Trophoblast cell (in vitro differentiated cells and primary cell): ENCODE measurements at regions not wholly inside any gene's neighbourhood (a gene's known extent, or its start where the extent isn't known, plus 50 kb on each side); places are given as distances from the start of the nearest gene placed in this dataset.

ENCODE experiments used
- DNase-seq, 2 donors: peaks; one replicate each; pipeline ENCODE4 v3.0.0-alpha.2; 2016
- H2AFZ ChIP-seq: 2 replicates; pipeline ENCODE4 v1.6.1; 2013; ENCODE audit warnings: low read length, moderate library complexity, mild to moderate bottlenecking; ENCODE audit not compliant: insufficient read depth, poor library complexity
- H2AK5ac ChIP-seq: 2 replicates; pipeline ENCODE4 v1.6.1; 2013; ENCODE audit warnings: mild to moderate bottlenecking, low read length
- H2BK120ac ChIP-seq: 2 replicates; pipeline ENCODE4 v1.6.1; 2013; ENCODE audit warnings: low read length, mild to moderate bottlenecking, moderate library complexity; ENCODE audit not compliant: insufficient read depth, poor library complexity
- H2BK12ac ChIP-seq: 2 replicates; pipeline ENCODE4 v1.6.1; 2013; ENCODE audit warnings: mild to moderate bottlenecking, low read length, moderate library complexity
- H2BK5ac ChIP-seq: 2 replicates; pipeline ENCODE4 v1.6.1; 2013; ENCODE audit warnings: low read length, low read depth, moderate library complexity, mild to moderate bottlenecking; ENCODE audit not compliant: poor library complexity
- H3K14ac ChIP-seq: 2 replicates; pipeline ENCODE4 v1.6.1; 2013; ENCODE audit warnings: mild to moderate bottlenecking, low read length
- H3K18ac ChIP-seq: 2 replicates; pipeline ENCODE4 v1.6.1; 2013; ENCODE audit warnings: mild to moderate bottlenecking, low read length
- H3K23ac ChIP-seq: 2 replicates; pipeline ENCODE4 v1.6.1; 2013; ENCODE audit warnings: low read length
- H3K27ac ChIP-seq: 2 replicates; pipeline ENCODE4 v1.5.1; 2013; ENCODE audit warnings: low read depth, mild to moderate bottlenecking, inconsistent platforms, low read length, moderate library complexity
- H3K27me3 ChIP-seq: 2 replicates; pipeline ENCODE4 v1.6.1; 2013; ENCODE audit warnings: inconsistent platforms, mild to moderate bottlenecking, low read length, moderate library complexity; ENCODE audit not compliant: insufficient read depth
- H3K36me3 ChIP-seq, 2 experiments: 1 replicate in 1 of 2; 2 replicates in 1 of 2; pipeline ENCODE4 v1.6.1; 2013; ENCODE audit warnings: low read length in 2 of 2, mild to moderate bottlenecking in 2 of 2, moderate library complexity in 1 of 2; ENCODE audit not compliant: insufficient read depth in 2 of 2, control insufficient read depth in 1 of 2
- H3K4ac ChIP-seq: 2 replicates; pipeline ENCODE4 v1.6.1; 2013; ENCODE audit warnings: low read depth, mild to moderate bottlenecking, low read length, moderate library complexity
- H3K4me1 ChIP-seq, 2 experiments: 1 replicate in 1 of 2; 2 replicates in 1 of 2; pipeline ENCODE4 v1.6.1; 2013; ENCODE audit warnings: low read length in 2 of 2, mild to moderate bottlenecking in 2 of 2, moderate library complexity in 1 of 2; ENCODE audit not compliant: insufficient read depth in 2 of 2, control insufficient read depth in 1 of 2
- H3K4me2 ChIP-seq: 2 replicates; pipeline ENCODE4 v1.6.1; 2013; ENCODE audit warnings: inconsistent platforms, mild to moderate bottlenecking, low read length, moderate library complexity
- H3K4me3 ChIP-seq: 2 replicates; pipeline ENCODE4 v1.5.1; 2013; ENCODE audit warnings: mild to moderate bottlenecking, low read depth, low read length, inconsistent platforms
- H3K79me1 ChIP-seq: one replicate; pipeline ENCODE4 v1.6.1; 2013; ENCODE audit warnings: low read length
- H3K79me2 ChIP-seq: 2 replicates; pipeline ENCODE4 v1.6.1; 2013; ENCODE audit warnings: low read length, mild to moderate bottlenecking; ENCODE audit not compliant: control insufficient read depth, insufficient read depth, poor library complexity
- H3K9ac ChIP-seq: 2 replicates; pipeline ENCODE4 v1.6.1; 2013; ENCODE audit warnings: mild to moderate bottlenecking, low read length
- H3K9me3 ChIP-seq: 2 replicates; pipeline ENCODE4 v1.6.1; 2013; ENCODE audit warnings: low read depth, mild to moderate bottlenecking, control low read depth, inconsistent platforms, low read length; ENCODE audit not compliant: insufficient read depth
- H4K12ac ChIP-seq: 2 replicates; pipeline ENCODE4 v1.6.1; 2013; ENCODE audit warnings: low read depth, mild to moderate bottlenecking, low read length, moderate library complexity
- H4K8ac ChIP-seq: 2 replicates; pipeline ENCODE4 v1.6.1; 2013; ENCODE audit warnings: low read depth, mild to moderate bottlenecking, low read length, moderate library complexity
- H4K91ac ChIP-seq: one replicate; pipeline ENCODE4 v1.6.1; 2013; ENCODE audit warnings: low read depth, mild to moderate bottlenecking, low read length, moderate library complexity
- WGBS: extraction: QIAGEN DNeasy Blood & Tissue Kit; methylation state at CpG from one replicate; pipeline ENCODE4 v1.1.7; 2013; ENCODE audit warnings: missing lambda C conversion rate; ENCODE audit not compliant: insufficient read length, insufficient coverage; ENCODE audit errors: extremely low coverage; 5-methylcytosine and 5-hydroxymethylcytosine counted together

DNA sequence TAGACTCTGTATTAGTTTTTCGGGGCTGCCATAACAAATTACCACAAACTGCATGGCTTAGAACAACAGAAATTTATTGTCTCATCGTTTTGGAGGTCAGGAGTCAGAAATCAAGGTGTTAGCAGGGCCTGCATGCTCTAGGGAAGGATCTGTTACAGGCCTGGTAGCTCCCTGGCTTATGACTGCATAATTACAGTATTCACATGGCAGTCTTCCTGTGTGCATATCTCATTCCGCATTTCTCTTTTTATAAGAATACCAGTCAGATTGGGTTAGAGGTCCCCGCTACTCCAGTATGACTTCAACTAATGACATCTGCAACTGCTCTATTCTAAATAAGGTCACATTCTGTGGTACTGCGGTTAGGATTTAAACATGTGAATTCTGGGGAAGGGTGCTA lies 59.3 kb upstream of the SLC2A12 start:
- Histone ChIP-seq H4K12ac (no peak overlapping the region), H2BK12ac (no peak overlapping the region), H3K4me1 (no peaks in the 10 kb centered on the region), H3K27ac (no peak overlapping the region), H3K4ac (no peak overlapping the region), H3K18ac (no peak overlapping the region), H3K9me3 (no peaks in the 10 kb centered on the region), H3K79me2 (no peaks in the 10 kb centered on the region), H3K79me1 (no peaks in the 10 kb centered on the region), H2AFZ (no peak overlapping the region), H3K14ac (no peak overlapping the region), H3K23ac (no peak overlapping the region), H3K4me3 (no peak overlapping the region), H4K91ac (no peak overlapping the region), H2BK5ac (no peak overlapping the region), H3K36me3 (no peaks in the 10 kb centered on the region), H3K4me2 (no peak overlapping the region), H2BK120ac (no peak overlapping the region), H3K9ac (no peak overlapping the region), H3K27me3 (no peaks in the 10 kb centered on the region), H2AK5ac (no peak overlapping the region), H4K8ac (no peak overlapping the region)
- no CpG with 5 or more reads among the region's 5 CpGs for WGBS
- DNase-seq = no peak

DNA sequence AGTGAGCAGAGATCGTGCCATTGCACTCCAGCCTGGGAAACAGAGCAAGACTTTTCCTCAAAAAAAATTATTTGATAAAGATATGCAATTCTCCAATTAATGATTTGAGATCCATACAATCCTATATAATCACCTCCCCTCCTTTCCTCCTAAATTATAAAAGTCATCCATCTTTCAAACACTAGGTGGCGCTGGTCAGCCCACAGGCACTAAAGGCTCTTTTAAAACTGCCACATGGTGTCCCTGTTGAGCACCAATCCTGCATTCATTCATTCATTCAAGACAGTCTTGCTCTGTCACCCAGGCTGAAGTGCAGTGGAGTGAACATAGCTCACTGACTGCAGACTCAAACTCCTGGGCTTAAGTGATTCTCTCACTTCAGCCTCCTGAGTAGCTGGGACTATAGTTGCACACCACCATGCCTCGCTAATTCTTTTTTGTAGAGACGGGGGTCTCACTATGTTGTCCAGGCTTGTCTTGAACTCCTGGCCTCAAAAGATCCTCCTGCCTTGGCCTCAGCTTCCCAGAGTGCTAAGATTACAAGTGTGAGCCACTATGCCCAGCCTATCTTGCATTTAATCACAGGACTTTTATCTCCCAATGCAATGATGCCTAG lies 58.7 kb upstream of the SLC2A12 start:
- no CpG with 5 or more reads among the region's 4 CpGs for WGBS
- H2BK12ac ChIP-seq = no peak overlapping the region
- no peak overlapping the region for H2AFZ ChIP-seq
- no peaks in the 10 kb centered on the region for H3K4me1 ChIP-seq
- H3K9ac ChIP-seq = no peak overlapping the region
- no peak overlapping the region for H3K14ac ChIP-seq
- DNase-seq = peak; percentile 17 to 86
- H2BK120ac ChIP-seq = no peak overlapping the region
- H3K79me2 ChIP-seq = no peaks in the 10 kb centered on the region
- no peak overlapping the region for H3K27ac ChIP-seq
- no peak overlapping the region for H3K4ac ChIP-seq
- H3K4me2 ChIP-seq = no peak overlapping the region
- no peak overlapping the region for H4K8ac ChIP-seq
- no peak overlapping the region for H4K12ac ChIP-seq
- no peaks in the 10 kb centered on the region for H3K27me3 ChIP-seq
- H3K9me3 ChIP-seq = no peaks in the 10 kb centered on the region
- H2AK5ac ChIP-seq = no peak overlapping the region
- H3K36me3 ChIP-seq = no peaks in the 10 kb centered on the region
- no peak overlapping the region for H3K4me3 ChIP-seq
- H4K91ac ChIP-seq = no peak overlapping the region
- no peak overlapping the region for H3K18ac ChIP-seq
- no peak overlapping the region for H3K23ac ChIP-seq
- H2BK5ac ChIP-seq = no peak overlapping the region
- H3K79me1 ChIP-seq = no peaks in the 10 kb centered on the region

DNA sequence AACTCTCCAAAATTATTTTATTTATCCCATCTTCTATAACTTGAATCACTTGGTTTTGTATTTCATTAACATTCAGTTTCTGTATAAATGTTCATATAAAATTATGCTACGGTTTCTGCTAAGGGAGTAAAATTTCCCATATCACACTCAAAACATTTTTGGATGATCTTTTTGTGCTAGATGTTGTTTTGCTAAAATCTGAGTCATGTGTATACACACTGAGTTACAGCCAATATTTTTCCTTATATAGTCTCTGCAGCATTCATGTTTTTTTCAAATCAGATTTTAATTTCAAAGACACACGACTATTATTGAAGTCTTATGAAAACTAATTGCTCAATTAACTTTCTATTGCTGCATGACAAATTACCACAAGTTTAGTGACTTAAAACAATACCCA lies 54.3 kb upstream of the SLC2A12 start:
- Histone ChIP-seq H3K4me1 (no peaks in the 10 kb centered on the region), H3K18ac (no peak overlapping the region), H2BK5ac (no peak overlapping the region), H3K23ac (no peak overlapping the region), H3K4ac (no peak overlapping the region), H3K4me2 (no peak overlapping the region), H3K36me3 (no peaks in the 10 kb centered on the region), H2AK5ac (no peak overlapping the region), H3K14ac (no peak overlapping the region), H3K9ac (no peak overlapping the region), H3K79me2 (no peaks in the 10 kb centered on the region), H3K79me1 (no peaks in the 10 kb centered on the region), H3K9me3 (no peaks in the 10 kb centered on the region), H3K4me3 (no peak overlapping the region), H2BK12ac (no peak overlapping the region), H4K8ac (no peak overlapping the region), H4K91ac (no peak overlapping the region), H4K12ac (no peak overlapping the region), H2BK120ac (no peak overlapping the region), H3K27me3 (no peaks in the 10 kb centered on the region), H3K27ac (no peak overlapping the region), H2AFZ (no peak overlapping the region)
- no peak for DNase-seq
- WGBS = no CpG with 5 or more reads among the region's 2 CpGs

DNA sequence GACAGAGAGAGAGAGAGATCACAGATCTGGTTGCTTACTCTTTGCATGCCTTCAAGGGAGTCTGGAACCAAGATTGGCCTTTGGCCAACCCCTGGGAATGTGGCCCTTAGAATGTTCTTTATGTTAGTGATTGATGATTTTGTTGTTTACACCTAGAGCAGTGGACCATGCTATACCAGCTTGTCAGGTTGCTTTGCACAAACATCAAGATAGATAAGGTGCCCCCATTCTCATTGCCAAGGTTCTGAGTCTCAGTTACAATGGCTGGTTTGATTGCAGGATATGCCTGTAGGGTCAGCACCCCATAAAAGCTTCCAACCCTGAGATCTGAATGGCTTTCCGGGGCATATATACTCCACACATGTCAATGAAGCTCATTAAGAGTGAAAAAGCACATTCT lies 53.5 kb upstream of the SLC2A12 start:
- H3K14ac ChIP-seq = no peak overlapping the region
- no peak overlapping the region for H4K91ac ChIP-seq
- no peaks in the 10 kb centered on the region for H3K27me3 ChIP-seq
- H3K4me2 ChIP-seq = no peak overlapping the region
- no peak overlapping the region for H3K4me3 ChIP-seq
- H2AFZ ChIP-seq = no peak overlapping the region
- H3K23ac ChIP-seq = no peak overlapping the region
- H3K9me3 ChIP-seq = no peaks in the 10 kb centered on the region
- no peak overlapping the region for H2AK5ac ChIP-seq
- H3K79me2 ChIP-seq = no peaks in the 10 kb centered on the region
- no peaks in the 10 kb centered on the region for H3K79me1 ChIP-seq
- no peak overlapping the region for H2BK5ac ChIP-seq
- H4K8ac ChIP-seq = no peak overlapping the region
- no peak overlapping the region for H3K4ac ChIP-seq
- H3K9ac ChIP-seq = no peak overlapping the region
- H4K12ac ChIP-seq = no peak overlapping the region
- H3K36me3 ChIP-seq = no peaks in the 10 kb centered on the region
- H3K18ac ChIP-seq = no peak overlapping the region
- no peak overlapping the region for H2BK12ac ChIP-seq
- WGBS = no CpG with 5 or more reads among the region's 1 CpG
- no peak overlapping the region for H3K27ac ChIP-seq
- no peaks in the 10 kb centered on the region for H3K4me1 ChIP-seq
- no peak for DNase-seq
- H2BK120ac ChIP-seq = no peak overlapping the region
